NCI-H526 (cell line): ENCODE measurements at regions not wholly inside any gene's neighbourhood (a gene's known extent, or its start where the extent isn't known, plus 50 kb on each side); places are given as distances from the start of the nearest gene placed in this dataset.
"Not testable (repeated sequence)": the region's sequence is repeated elsewhere in the genome, so short reads cannot be mapped to it uniquely, and the experiment has no call there.

Source experiments
- DNase-seq, 2 experiments: peaks; one replicate each; lab custom pipeline; 2025; lab: John Stamatoyannopoulos, UW

DNA sequence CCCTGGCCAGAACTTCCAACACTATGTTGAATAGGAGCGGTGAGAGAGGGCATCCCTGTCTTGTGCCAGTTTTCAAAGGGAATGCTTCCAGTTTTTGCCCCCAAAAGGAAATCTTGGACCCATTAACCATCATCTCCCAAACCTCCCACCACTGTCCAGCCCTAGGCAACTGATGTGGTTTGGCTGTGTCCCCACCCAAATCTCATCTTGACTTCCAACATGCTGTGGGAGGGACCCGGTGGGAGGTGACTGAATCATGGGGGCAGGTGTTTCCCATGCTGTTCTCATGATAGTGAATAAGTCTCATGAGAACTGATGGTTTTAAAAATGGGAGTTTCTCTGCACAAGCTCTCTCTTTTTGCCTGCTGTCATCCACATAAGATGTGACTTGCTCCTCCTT lies 119.1 kb upstream of the RMDN2 start:
- DNase-seq, result not testable (repeated sequence)

DNA sequence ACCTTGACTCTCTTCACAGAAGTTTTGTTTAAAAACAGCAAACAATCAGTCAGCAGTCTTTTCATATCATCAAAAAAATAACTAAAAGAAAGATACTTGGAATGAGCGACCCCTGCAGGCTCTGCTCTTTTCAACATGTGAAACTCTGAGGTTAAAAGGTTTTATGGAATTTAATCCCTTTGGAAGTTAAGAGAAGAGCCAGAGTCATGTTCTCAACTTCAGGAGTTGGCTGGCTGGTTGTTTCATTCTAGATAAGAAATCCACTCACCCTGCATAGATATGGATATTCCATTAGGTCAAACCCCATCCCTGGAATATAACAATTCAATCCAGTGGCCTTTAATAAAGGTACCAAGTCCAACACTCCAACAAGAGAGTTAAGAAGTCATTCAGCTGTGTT lies 115.6 kb upstream of the RMDN2 start:
- peak; percentile 10 to 39 for DNase-seq

DNA sequence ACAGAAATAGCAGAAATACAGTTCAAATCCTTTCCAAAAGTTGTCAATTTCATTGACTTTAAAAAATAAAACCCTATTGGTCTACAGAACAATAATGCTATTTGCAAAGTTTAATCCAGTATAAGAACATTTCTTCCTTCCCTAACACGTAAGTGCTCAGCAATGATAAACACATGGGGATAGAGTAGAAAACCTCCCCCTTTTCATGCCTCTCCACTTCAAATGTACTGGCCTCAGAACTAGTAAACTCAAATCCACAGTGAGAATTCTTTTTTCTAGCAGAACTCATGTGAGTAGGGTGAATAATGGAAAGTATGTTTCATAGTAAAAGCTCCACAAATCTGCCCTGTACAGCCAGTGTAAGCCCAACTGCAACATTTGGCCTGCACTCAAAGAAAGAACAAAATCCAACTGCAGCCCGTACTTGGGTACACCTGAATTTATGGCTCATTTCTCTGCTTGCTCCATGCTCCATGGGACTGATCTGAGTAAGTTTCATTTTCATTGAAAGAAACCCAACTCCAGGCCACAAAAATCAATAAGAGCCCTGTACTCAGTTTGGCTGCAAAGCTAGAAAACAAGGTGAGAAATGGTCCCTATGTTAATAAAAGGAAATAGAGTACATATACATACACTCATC lies 115.0 kb upstream of the RMDN2 start:
- DNase-seq, result no peak

- no peak for DNase-seq
Observed at GRCh38 chr2:37812414-37812813, 112.7 kb upstream of the RMDN2 start.

DNA sequence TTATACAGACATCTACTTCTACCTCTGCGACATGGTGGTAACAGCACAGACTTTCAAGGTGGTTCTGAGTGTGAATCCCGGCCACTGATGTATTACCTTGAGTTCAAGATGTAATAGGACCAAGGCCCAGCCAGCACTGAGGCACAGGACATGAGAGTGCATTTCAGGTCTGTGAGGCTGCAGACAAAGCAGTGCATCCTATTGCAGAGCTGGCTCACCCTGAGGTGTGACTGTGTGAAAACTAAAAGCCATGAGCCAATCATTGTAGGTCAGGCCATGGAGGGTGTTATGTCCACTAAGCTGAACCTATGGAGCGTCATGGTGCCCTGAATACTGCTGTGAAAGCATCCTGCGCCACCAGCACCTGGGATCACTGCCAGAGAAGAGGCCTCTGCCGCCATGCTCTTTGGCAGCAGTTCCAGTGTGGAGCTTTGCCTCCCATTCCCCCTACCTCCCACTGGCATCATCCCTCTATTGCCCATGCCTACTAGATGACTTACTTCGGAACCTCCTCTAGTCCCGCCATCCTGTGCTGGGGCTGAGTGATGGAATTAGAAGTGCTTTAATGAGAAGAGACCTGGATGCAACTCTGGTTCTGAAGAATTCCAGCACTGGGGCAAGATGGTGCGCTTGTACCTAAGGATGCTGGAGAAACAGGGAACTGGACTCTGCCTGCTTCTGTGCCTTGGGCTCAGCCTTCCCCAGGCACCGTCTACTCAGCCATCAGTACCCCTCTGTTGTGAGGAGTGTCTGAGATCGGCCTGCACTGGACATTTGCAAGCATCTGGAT lies 112.0 kb upstream of the RMDN2 start:
- DNase-seq, result no peak

DNA sequence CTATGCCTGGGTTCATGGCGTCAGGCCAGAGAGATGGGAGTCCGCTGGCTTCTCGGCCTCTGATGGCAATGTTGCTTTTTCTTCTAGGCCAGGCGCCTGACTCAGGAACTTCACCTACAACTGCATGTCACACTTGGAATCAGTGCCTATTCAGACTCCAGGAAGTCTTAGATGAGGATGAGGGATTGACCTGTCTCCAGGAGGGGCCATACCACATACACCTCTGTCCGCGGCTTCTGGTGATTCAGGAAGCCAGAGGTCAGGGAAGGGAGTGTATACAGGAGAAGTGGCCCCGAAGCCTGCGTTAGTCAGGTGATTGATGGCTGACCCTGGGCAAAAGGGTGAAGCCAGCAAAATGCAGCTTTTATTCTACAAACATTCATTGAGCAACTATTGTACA lies 109.1 kb upstream of the RMDN2 start:
- DNase-seq, result no peak

DNA sequence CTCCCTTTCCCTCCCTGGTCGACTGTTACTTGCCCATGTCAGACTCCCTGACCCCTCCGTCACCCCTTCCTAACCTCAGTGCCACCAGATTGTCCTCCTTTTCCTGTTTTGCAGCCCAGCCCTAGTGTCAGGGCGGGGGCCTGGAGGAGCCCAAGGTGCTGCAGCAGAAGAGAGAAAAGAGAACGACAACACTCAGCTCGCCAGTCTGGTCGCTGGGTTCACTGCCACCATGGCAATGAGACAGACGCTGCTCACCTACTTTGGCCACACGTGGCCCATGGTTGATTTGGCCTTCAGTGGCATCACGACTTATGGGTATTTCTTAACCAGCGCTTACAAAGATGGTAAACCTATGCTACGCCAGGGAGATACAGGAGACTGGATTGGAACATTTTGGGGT lies 108.4 kb upstream of the RMDN2 start:
- DNase-seq, result no peak

- no peak for DNase-seq
Observed at GRCh38 chr2:37819186-37819585, 105.9 kb upstream of the RMDN2 start.

DNA sequence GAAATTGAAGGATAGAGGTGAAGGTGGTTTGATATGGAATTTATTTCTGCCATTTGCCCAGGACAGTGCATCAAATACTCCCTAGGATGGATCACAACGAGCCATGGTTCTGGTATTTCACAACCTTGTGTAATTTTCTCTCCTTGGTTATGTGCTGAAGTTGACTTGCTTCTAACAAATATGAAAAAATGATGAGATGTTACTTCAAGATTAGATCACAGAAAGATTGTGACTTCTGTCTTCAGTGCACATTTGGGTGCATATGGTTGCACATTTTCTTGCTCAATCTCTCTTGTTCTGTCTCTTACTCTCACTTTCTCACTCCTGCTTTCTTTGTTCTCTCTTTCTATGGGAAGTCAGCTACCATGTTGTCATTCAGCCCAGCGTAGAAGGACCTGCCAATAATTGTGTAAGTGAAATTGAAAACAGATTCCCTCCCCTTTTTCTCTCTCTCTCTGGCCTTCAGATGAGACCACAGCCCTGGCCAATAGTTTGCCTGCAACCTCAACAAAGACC lies 104.6 kb upstream of the RMDN2 start:
- no peak for DNase-seq

DNA sequence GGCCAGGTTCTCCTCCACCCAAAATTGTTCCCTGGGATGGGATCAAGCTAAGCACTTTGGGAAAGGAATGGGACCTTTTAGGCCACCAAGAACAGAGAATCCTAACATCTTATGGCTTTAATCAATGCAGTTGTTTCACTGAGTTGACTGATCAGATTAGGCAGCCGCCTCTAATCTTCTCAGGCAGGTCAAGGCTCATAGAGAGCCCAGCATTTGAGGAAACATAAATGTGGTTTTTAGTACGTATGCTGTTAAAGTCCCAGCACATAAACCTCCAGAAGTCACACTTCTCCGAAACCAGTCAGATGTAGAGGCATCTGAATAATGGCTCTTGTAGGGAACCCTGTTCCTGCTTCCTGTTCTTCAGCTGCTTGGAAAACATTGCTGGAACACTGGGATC lies 99.5 kb upstream of the RMDN2 start:
- no peak for DNase-seq

GRCh38 chr2:37826611-37827010 lies 98.5 kb upstream of the RMDN2 start:
- no peak for DNase-seq

GRCh38 chr2:37827455-37827854 lies 97.6 kb upstream of the RMDN2 start:
- no peak for DNase-seq

DNA sequence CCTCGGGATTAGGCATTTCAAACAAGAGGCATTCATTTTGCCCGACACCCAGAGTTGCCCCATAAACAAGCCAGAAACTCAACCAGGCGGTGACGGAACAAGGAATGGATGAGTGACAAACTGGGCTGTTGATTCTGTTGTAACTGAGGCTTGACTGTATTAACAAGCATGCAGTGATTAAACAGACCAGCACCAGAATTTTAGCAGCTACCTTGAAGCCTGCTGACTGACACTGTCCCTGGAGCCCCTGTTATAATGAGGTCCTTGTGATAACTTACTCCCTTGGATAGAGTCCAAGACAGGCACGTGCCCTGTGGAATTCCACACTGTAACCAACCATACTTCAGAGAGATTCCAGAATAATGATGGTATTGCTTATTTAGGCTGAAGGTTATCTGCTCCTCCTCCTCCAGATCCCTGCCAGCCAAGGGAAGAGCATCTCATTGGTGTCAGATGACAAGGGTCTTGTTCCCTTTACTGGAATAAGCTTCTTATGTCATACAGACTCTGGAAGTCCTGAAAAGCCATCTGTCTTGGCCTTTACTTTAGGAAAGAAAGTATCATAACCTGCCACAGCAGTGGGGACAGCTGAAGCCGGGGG lies 97.1 kb upstream of the RMDN2 start:
- DNase-seq, result no peak

GRCh38 chr2:37829202-37829601 lies 95.9 kb upstream of the RMDN2 start:
- no peak for DNase-seq

DNA sequence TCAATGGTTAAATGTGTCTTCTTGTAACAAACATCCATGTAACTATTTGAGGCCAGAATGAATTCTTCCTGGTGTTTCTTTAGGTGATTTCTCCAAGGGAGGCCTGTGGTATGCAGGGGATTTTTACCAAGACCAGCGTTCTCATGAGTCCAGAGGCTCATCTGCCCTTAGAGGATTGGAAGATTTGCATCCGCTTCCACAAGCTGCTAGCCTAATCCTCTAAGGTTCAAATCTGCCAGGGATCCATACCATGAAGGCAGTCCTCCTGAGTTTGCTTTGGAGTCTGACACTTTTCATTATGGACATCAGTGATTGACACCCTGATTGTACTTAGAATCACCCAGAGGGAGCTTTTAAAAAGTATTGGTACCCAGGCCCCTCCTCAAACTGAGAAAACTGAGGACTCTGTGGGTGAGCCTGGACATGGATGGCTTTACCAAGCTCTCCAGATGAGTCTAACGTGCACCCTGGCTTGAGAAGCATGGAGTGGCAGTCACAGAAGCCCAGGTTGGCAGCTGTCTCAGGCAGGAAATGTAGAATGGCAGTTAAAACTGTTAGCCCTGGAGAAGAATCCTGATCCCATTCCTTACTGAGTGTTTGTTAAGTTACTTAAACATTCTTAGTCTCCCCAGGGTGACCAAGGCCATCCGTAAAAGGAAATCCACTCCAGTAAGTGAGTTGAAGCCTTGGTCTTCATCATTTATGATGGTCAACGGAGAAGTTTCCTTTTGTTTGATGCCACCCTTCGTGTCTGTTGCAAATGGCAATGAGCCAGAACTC lies 95.3 kb upstream of the RMDN2 start:
- DNase-seq, result no peak

- DNase-seq, result no peak
Observed at GRCh38 chr2:37830636-37831035, 94.5 kb upstream of the RMDN2 start.

GRCh38 chr2:37831081-37831780 lies 93.9 kb upstream of the RMDN2 start:
- DNase-seq, result no peak

- DNase-seq, result peak; percentile 67 to 89
Observed at GRCh38 chr2:37832590-37833197, 92.4 kb upstream of the RMDN2 start.

GRCh38 chr2:37833423-37833822 lies 91.7 kb upstream of the RMDN2 start:
- no peak for DNase-seq

GRCh38 chr2:37836270-37836669 lies 88.8 kb upstream of the RMDN2 start:
- DNase-seq, result no peak

- DNase-seq, result no peak
Observed at GRCh38 chr2:37836711-37837110, 88.4 kb upstream of the RMDN2 start.
